ENCODE measurements at regions not wholly inside any gene's neighbourhood (a gene's known extent, or its start where the extent isn't known, plus 50 kb on each side); places are given as distances from the start of the nearest gene placed in this dataset.
"Not testable (repeated sequence)": the region's sequence is repeated elsewhere in the genome, so short reads cannot be mapped to it uniquely, and the experiment has no call there.

DNA sequence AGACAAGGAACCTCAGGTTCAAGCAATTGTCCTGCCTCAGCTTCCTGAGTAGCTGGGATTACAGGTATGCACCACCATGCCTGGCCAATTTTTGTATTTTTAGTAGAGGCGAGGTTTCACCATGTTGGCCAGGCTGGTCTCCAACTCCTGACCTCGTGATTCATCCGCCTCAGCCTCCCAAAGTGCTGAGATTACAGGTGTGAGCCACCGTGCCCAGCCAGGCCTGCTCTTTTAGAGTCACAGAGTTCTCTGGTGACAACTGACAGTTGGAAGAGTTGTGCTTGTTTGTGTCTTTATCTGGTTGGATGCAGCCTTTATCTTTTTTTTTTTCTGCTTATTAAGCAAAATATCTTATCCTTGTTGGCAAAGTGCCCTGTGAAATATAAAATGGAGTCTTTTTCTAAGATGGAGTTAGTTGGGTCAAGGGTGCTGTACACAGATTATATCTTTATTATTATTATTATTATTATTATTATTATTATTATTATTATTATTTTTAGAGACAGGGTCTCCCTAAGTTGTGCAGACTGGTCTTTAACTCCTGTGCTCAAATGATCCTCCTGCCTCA is 86.5 kb upstream of the ABHD2 start:
- not testable (repeated sequence) for DNase-seq (ENCODE audit: low spot score); H3K23ac ChIP-seq (ENCODE audit: low read depth, low read length, poor library complexity); H2AFZ ChIP-seq (ENCODE audit: low read length); H3K9ac ChIP-seq (ENCODE audit: low read depth, low read length, poor library complexity); H3K9me3 ChIP-seq (replicated peaks in 1 of 2; ENCODE audit: control insufficient read depth in 2 of 2, insufficient read depth in 1 of 2, low read depth in 1 of 2, low read length in 2 of 2); H2BK15ac ChIP-seq (ENCODE audit: low read length); H3K14ac ChIP-seq (ENCODE audit: low read length); H4K8ac ChIP-seq (ENCODE audit: low read depth, low read length); H3K4ac ChIP-seq (ENCODE audit: low read length); H2BK5ac ChIP-seq (ENCODE audit: low read length); H2BK12ac ChIP-seq (ENCODE audit: low read length); H3K27ac ChIP-seq (replicated peaks; ENCODE audit: low read length); H3K4me2 ChIP-seq (ENCODE audit: insufficient read depth, low read length, poor library complexity, severe bottlenecking); H3K18ac ChIP-seq (ENCODE audit: low read length); H2AK5ac ChIP-seq (ENCODE audit: low read depth, low read length); H2BK120ac ChIP-seq (ENCODE audit: low read depth, low read length); H3K4me3 ChIP-seq (ENCODE audit: low read length in 2 of 2); H4K91ac ChIP-seq (ENCODE audit: low read depth, low read length, poor library complexity); H3K79me1 ChIP-seq (ENCODE audit: low read depth, low read length); H3K36me3 ChIP-seq (replicated peaks in 1 of 2; ENCODE audit: control insufficient read depth in 2 of 2, insufficient read depth in 2 of 2, low read length in 2 of 2)
- Histone ChIP-seq H3K4me1 (ENCODE audit: control insufficient read depth in 2 of 2, insufficient read depth in 1 of 2, low read depth in 1 of 2, low read length in 2 of 2) (peaks cover 0 to 12% of the 10 kb centered on the region in 2 donors), H3K27me3 (ENCODE audit: control insufficient read depth in 3 of 3, insufficient read depth in 3 of 3, low read depth in 1 of 3, low read length in 3 of 3) (peaks cover 0 to 18% (median 0%) of the 10 kb centered on the region in 3 experiments)
- no CpG with 5 or more reads among the region's 4 CpGs for WGBS, 2 donors (ENCODE audit: extremely low coverage in 2 of 2, insufficient read length in 2 of 2, insufficient replicate concordance in 1 of 2)

DNA sequence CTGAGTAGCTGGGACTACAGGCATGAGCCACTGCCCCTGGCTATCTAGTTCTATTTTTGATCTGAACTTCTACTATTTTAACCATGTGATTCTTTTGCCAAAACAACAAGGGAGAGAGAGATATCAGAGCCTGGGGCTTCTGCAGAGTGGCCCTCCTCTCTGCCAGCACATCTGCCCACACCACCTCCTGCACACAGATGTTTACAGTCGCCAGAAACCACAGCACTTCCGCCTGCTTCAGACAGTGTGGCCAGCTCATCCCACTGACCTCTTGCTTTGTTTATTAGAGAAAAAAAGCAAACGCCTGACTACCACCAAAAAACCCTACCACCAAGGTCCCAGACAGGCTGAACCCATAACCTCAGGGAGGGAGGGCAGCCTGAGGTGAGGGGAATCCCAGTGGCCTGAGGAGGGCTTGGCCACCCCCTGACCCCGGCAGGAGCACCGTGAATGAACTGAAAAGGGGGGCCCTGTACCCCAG is 85.9 kb upstream of the ABHD2 start:
- Histone ChIP-seq H3K4me2 (ENCODE audit: insufficient read depth, low read length, poor library complexity, severe bottlenecking) (no peak overlapping the region), H3K4ac (ENCODE audit: low read length) (no peak overlapping the region), H3K23ac (ENCODE audit: low read depth, low read length, poor library complexity) (no peak overlapping the region), H3K27ac (replicated peaks; ENCODE audit: low read length) (no peak overlapping the region), H3K27me3 (ENCODE audit: control insufficient read depth in 3 of 3, insufficient read depth in 3 of 3, low read depth in 1 of 3, low read length in 3 of 3) (peaks cover 0 to 18% (median 0%) of the 10 kb centered on the region in 3 experiments), H3K4me3 (ENCODE audit: low read length in 2 of 2) (no peak overlapping the region), H2BK12ac (ENCODE audit: low read length) (no peak overlapping the region), H2BK120ac (ENCODE audit: low read depth, low read length) (no peak overlapping the region), H3K36me3 (replicated peaks in 1 of 2; ENCODE audit: control insufficient read depth in 2 of 2, insufficient read depth in 2 of 2, low read length in 2 of 2) (no peaks in the 10 kb centered on the region), H2BK5ac (ENCODE audit: low read length) (no peak overlapping the region), H4K8ac (ENCODE audit: low read depth, low read length) (no peak overlapping the region), H2BK15ac (ENCODE audit: low read length) (no peak overlapping the region), H2AFZ (ENCODE audit: low read length) (peak overlapping the region; percentile 58), H3K79me1 (ENCODE audit: low read depth, low read length) (no peaks in the 10 kb centered on the region), H3K9me3 (replicated peaks in 1 of 2; ENCODE audit: control insufficient read depth in 2 of 2, insufficient read depth in 1 of 2, low read depth in 1 of 2, low read length in 2 of 2) (no peaks in the 10 kb centered on the region), H2AK5ac (ENCODE audit: low read depth, low read length) (peak overlapping the region; percentile 19), H3K4me1 (ENCODE audit: control insufficient read depth in 2 of 2, insufficient read depth in 1 of 2, low read depth in 1 of 2, low read length in 2 of 2) (peaks cover 0 to 12% of the 10 kb centered on the region in 2 donors), H3K9ac (ENCODE audit: low read depth, low read length, poor library complexity) (no peak overlapping the region), H3K14ac (ENCODE audit: low read length) (no peak overlapping the region), H3K18ac (ENCODE audit: low read length) (no peak overlapping the region), H4K91ac (ENCODE audit: low read depth, low read length, poor library complexity) (no peak overlapping the region)
- WGBS, 2 donors (ENCODE audit: extremely low coverage in 2 of 2, insufficient read length in 2 of 2, insufficient replicate concordance in 1 of 2) = no CpG with 5 or more reads among the region's 5 CpGs
- DNase-seq (ENCODE audit: low spot score) = no peak

DNA sequence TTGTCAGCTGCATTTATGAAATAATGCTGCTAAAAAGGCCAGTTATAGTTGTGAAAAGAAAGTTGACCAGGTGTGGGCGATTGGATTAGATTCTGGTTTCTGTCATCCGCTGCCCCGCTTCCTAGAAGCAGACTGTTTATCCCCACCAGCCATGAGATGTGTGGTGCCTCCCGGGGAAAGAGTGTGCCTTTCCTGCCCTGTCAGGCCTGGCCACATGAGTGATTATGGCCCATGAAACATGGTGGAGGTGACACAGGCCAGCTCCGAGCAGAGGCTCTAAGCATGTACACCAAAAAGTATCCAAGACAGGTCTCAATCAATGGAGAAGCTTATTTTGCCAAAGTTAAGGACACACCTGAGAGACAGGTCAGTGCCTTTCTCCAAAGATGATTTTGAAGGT is 85.4 kb upstream of the ABHD2 start:
- Histone ChIP-seq H3K27me3 (ENCODE audit: control insufficient read depth in 3 of 3, insufficient read depth in 3 of 3, low read depth in 1 of 3, low read length in 3 of 3) (peaks cover 0 to 18% (median 0%) of the 10 kb centered on the region in 3 experiments), H3K79me1 (ENCODE audit: low read depth, low read length) (no peaks in the 10 kb centered on the region), H2AFZ (ENCODE audit: low read length) (no peak overlapping the region), H3K14ac (ENCODE audit: low read length) (no peak overlapping the region), H3K27ac (replicated peaks; ENCODE audit: low read length) (no peak overlapping the region), H3K4me2 (ENCODE audit: insufficient read depth, low read length, poor library complexity, severe bottlenecking) (no peak overlapping the region), H4K91ac (ENCODE audit: low read depth, low read length, poor library complexity) (no peak overlapping the region), H3K4me3 (ENCODE audit: low read length in 2 of 2) (no peak overlapping the region), H2BK12ac (ENCODE audit: low read length) (no peak overlapping the region), H4K8ac (ENCODE audit: low read depth, low read length) (no peak overlapping the region), H3K4me1 (ENCODE audit: control insufficient read depth in 2 of 2, insufficient read depth in 1 of 2, low read depth in 1 of 2, low read length in 2 of 2) (peaks cover 0 to 12% of the 10 kb centered on the region in 2 donors), H3K9ac (ENCODE audit: low read depth, low read length, poor library complexity) (no peak overlapping the region), H3K4ac (ENCODE audit: low read length) (no peak overlapping the region), H3K9me3 (replicated peaks in 1 of 2; ENCODE audit: control insufficient read depth in 2 of 2, insufficient read depth in 1 of 2, low read depth in 1 of 2, low read length in 2 of 2) (no peaks in the 10 kb centered on the region), H2AK5ac (ENCODE audit: low read depth, low read length) (peak overlapping the region; percentile 19), H3K18ac (ENCODE audit: low read length) (no peak overlapping the region), H2BK120ac (ENCODE audit: low read depth, low read length) (no peak overlapping the region), H2BK5ac (ENCODE audit: low read length) (no peak overlapping the region), H3K23ac (ENCODE audit: low read depth, low read length, poor library complexity) (no peak overlapping the region), H2BK15ac (ENCODE audit: low read length) (no peak overlapping the region), H3K36me3 (replicated peaks in 1 of 2; ENCODE audit: control insufficient read depth in 2 of 2, insufficient read depth in 2 of 2, low read length in 2 of 2) (no peaks in the 10 kb centered on the region)
- WGBS, 2 donors (ENCODE audit: extremely low coverage in 2 of 2, insufficient read length in 2 of 2, insufficient replicate concordance in 1 of 2) = no CpG with 5 or more reads among the region's 5 CpGs
- DNase-seq (ENCODE audit: low spot score) = no peak

DNA sequence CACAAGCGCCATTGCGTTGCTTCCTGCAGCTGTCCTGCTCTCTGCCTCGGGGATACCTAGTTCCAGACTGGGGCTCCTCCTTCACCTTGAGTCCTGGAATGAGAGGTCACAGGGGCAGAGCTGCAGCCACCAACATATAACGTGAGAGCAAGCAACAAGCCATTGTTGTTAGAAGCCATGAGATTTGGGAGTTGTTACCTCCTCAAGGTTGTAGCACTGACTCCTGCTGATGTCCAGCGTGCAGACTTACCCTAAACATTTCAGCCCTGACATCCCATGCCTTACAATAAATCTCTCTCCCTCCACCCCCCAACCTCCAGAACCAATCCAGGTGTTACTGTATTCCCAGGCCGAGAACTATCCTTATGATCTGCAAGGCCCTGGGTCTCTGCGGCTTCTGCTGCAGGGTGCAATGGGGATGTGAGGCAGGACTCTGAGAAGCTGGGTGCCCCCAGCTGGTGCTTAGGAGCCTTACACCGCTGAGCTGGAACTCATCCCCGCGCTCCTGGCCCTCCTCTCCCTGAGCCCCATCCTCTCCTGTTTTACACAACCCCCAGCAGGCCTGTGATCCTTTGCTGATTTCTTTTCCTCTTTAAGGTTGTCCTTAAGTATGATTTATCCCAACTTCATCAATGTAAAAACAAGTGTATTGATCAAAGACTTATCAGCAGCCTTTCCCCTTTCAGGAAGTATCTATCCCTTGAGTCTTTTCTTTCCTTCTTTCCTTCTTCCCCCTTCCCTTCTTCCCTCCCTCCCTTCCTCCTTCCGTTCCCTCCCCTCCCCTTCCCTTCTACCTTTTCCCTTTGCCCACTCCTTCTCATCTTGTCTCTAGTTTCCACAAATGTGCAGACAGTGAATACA is 84.2 kb upstream of the ABHD2 start:
- Histone ChIP-seq H3K9ac (ENCODE audit: low read depth, low read length, poor library complexity) (no peak overlapping the region), H2BK15ac (ENCODE audit: low read length) (peak overlapping the region; percentile 32), H3K27me3 (ENCODE audit: control insufficient read depth in 3 of 3, insufficient read depth in 3 of 3, low read depth in 1 of 3, low read length in 3 of 3) (peaks cover 0 to 13% (median 0%) of the 10 kb centered on the region in 3 experiments), H3K4me2 (ENCODE audit: insufficient read depth, low read length, poor library complexity, severe bottlenecking) (no peak overlapping the region), H3K4me1 (ENCODE audit: control insufficient read depth in 2 of 2, insufficient read depth in 1 of 2, low read depth in 1 of 2, low read length in 2 of 2) (peaks cover 0 to 9% of the 10 kb centered on the region in 2 donors), H3K9me3 (replicated peaks in 1 of 2; ENCODE audit: control insufficient read depth in 2 of 2, insufficient read depth in 1 of 2, low read depth in 1 of 2, low read length in 2 of 2) (no peaks in the 10 kb centered on the region), H3K27ac (replicated peaks; ENCODE audit: low read length) (no peak overlapping the region), H2AK5ac (ENCODE audit: low read depth, low read length) (peak overlapping the region; percentile 49), H3K14ac (ENCODE audit: low read length) (no peak overlapping the region), H3K79me1 (ENCODE audit: low read depth, low read length) (no peaks in the 10 kb centered on the region), H4K91ac (ENCODE audit: low read depth, low read length, poor library complexity) (no peak overlapping the region), H3K18ac (ENCODE audit: low read length) (peak overlapping the region; percentile 17), H4K8ac (ENCODE audit: low read depth, low read length) (no peak overlapping the region), H3K4me3 (ENCODE audit: low read length in 2 of 2) (no peak overlapping the region), H2AFZ (ENCODE audit: low read length) (no peak overlapping the region), H3K36me3 (replicated peaks in 1 of 2; ENCODE audit: control insufficient read depth in 2 of 2, insufficient read depth in 2 of 2, low read length in 2 of 2) (no peaks in the 10 kb centered on the region), H2BK12ac (ENCODE audit: low read length) (peak overlapping the region; percentile 28), H3K4ac (ENCODE audit: low read length) (no peak overlapping the region), H2BK120ac (ENCODE audit: low read depth, low read length) (no peak overlapping the region), H3K23ac (ENCODE audit: low read depth, low read length, poor library complexity) (no peak overlapping the region), H2BK5ac (ENCODE audit: low read length) (no peak overlapping the region)
- no CpG with 5 or more reads among the region's 11 CpGs for WGBS, 2 donors (ENCODE audit: extremely low coverage in 2 of 2, insufficient read length in 2 of 2, insufficient replicate concordance in 1 of 2)
- peak; percentile 32 for DNase-seq (ENCODE audit: low spot score)
